SK-N-MC (cell line): ENCODE measurements at regions not wholly inside any gene's neighbourhood (a gene's known extent, or its start where the extent isn't known, plus 50 kb on each side); places are given as distances from the start of the nearest gene placed in this dataset.

Experiments used
- EZH2 ChIP-seq: fragments of 200-600 bp; sonication (generic); IDR thresholded peaks from one replicate; pipeline ENCODE4 v1.6.1; 2017; ENCODE audit warnings: antibody characterized with exemption
- FOXP2 ChIP-seq: optimal IDR thresholded peaks from 2 replicates; pipeline ENCODE3; 2011; ENCODE audit warnings: mild to moderate bottlenecking, moderate library complexity; ENCODE audit not compliant: insufficient read depth; ENCODE audit errors: extremely low read length, control extremely low read depth
- POLR2AphosphoS5 ChIP-seq: IDR thresholded peaks from 2 replicates; pipeline ENCODE4 v1.6.1; 2012; ENCODE audit warnings: mild to moderate bottlenecking, low read depth, low read length, borderline replicate concordance

- TF ChIP-seq POLR2AphosphoS5: no peak
- TF ChIP-seq FOXP2: no peak
- no peak for TF ChIP-seq EZH2
Observed at GRCh38 chr14:100401031-100401692, 78.0 kb downstream of the SLC25A47 start.
